HG02885 (cell line): ENCODE measurements at regions not wholly inside any gene's neighbourhood (a gene's known extent, or its start where the extent isn't known, plus 50 kb on each side); places are given as distances from the start of the nearest gene placed in this dataset.
"Not testable (repeated sequence)": the region's sequence is repeated elsewhere in the genome, so short reads cannot be mapped to it uniquely, and the experiment has no call there.

Experiments used
- ATAC-seq: cut with Tn5 transposase; IDR thresholded peaks from one replicate; pipeline ENCODE4 v1.9.1; 2021; ENCODE audit warnings: mild to moderate bottlenecking; ENCODE audit not compliant: unreplicated experiment, poor library complexity

DNA sequence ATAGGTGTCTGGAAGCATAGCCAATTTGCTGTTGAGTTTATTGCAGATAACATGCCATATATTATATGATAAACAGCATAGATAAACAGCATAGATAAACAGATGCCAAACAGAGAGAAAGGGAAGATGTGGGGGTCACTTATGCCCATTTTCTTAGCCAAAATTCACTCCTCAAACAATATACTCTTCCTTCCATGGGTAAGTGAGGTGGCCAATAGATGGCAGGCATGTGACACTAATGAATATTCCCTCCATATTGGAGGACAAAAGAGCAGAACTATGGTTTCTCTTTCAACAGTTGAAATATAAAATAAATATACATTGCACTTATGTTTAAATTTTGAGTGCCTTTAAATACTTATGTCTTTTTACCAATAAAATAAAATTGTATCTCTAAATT, 1212.8 kb downstream of the REEP3 start:
- peak; percentile 51 for ATAC-seq

DNA sequence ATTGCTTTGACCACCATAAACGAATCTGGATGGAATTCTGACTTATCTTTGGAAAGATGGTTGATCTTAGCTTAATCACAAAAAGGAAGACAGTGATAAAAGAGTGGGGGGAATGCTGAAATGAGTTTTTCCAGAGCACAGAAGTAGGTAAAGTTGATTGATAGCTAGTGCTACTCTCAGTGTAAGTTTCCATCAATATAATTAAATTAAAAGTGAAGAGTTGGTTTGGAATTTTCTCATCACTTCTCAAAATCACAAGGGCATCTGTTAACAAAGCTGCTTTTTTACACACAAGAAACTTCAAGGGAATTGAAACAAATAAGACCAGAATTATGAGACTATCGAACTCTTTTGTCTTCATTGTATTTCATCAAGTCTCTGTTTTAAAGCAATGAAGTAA, 1217.3 kb downstream of the REEP3 start:
- no peak for ATAC-seq

DNA sequence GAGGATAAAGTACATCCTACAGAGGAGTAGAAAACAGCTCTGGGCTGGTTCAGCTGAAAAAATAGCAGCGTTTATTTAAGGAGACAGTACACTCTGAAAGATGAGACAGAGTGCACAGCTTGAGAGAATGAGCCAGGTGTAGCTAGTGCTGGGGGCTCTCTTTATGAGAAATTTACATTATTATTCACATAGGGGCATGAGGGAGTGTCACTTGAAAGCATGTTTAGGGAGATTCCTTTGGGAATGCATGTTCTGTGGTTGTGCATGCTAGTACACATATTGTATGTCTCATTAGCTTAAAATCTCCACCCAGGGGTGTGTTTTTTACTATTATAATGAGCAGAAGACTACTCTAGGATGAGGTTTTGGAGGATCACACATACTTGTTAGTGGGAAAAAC, 1224.4 kb downstream of the REEP3 start:
- ATAC-seq, result no peak

DNA sequence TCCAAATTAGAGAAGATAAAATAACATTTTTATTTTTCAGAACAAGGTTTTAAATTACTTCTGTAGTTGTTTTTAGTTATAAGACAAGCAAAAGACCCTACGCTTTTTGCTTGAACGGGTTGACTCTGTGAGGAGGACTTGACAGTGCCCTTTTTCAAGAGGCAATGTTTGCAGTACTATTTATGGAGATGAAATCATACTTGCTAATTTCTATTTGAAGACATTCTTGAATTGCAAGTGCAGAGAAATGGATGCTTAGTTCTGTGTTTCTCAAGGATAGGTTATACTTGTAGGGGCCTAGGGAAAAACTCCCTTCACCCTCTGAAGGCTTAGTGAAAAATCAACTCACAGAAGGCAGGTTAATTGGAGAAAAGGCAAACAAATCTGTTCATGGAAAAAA, 1229.5 kb downstream of the REEP3 start:
- ATAC-seq, result no peak

DNA sequence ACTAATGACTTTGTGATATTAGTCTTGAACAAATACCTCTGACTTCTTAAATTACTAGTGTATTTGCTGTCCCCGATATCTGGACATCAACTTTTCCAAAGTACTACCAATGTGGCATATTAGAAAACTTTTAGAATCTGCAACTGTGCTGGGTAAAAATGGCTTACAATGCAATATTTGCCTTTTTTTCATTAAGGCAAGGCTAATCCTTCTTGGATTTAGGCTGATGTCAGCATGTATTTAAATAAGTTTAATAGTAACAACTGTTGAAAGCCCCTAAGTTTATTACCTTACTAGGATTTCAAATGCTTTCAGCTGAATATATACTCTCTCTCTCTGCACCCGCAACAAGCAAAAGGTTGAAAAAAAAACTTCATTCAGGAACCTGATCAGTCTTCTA, 1232.3 kb downstream of the REEP3 start:
- no peak for ATAC-seq

DNA sequence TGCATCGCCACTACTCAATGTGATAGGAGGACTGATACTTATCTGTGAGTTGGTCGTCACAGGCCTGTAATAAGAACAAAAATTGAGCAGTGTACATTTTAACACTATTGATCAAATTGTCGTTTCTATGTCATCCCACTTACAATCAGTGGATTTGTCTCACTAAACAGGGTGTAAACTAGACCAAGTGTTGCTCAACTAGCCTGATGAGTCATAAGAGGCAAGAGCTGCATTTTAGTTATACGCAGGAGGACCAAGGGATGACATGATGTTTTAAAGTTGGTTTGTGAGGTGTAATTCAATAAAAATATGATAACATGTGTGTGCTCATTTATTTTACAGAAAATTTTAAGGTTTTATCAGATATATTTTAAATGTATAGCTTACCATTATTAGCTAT, 1239.2 kb downstream of the REEP3 start:
- no peak for ATAC-seq

DNA sequence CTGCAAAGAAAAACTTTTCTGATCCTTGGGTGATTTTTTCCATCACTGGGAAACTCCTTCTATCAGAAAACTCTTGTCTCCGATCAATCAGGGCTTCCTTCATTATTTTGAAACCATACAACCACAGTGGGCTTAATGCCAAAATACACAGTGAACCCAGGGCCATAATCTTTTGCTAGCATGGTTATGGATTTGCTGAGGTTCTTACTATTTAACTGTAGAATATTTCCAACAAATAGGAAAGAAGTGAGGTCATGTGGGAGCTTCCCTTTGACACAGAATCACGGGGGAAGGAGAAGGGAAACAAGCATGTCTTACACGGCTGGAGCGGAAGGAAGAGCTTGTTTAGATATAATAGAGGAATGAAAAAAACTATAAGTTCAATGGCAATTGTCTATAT, 1241.7 kb downstream of the REEP3 start:
- ATAC-seq, result no peak

DNA sequence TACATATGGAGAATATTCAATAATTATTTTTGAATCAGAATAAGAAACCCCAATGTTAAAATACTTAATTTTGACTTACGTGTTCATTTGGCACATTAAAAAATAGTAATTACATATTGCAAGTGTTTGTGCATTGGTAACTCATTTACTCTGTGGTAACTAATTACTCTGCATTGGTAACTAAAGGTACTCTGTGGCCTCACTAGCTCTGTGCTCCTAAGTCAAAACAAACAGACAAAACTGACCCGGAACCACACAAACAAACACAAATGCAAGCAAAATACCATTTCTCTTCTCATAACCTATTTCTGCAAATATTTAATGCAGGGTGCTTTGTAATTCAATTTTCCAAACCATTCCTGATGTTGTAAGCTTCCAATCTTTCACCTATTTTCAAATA, 1244.3 kb downstream of the REEP3 start:
- no peak for ATAC-seq

DNA sequence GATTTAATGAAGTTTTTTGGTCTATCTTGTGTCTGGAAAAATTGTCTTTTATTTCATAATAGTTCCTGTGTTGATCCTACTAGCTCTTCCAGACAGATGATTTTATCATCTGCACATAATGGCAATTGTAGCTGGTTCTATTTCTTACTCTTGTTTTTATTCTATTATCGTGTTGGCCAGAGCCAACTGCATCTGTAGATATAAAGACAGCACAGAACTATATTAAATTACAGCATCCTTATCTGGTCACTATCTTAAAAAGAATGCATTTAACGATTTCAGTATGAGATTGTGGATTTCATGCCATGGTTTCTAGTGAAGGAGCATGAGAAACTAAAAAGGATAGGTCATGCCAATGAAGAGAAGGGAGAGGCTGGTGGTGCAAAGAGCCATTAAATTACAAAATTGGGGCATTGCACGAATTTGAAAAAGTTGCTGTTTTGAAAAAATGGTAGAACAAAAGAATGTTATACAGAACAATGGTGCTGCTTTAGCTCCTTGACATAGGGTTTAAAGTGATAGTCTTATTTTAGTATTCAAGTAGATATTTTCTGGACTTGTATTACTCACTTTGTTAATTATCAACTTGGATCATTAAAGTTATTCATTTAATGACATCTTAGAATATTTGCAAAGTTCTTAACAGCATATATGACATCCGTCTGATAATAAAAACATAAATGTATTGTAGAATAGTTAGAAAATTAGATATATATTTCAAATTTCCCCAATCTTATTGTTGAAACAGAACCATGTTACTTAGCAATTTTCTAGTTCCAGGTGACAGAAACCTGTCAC, 1250.3 kb downstream of the REEP3 start:
- ATAC-seq, result no peak

DNA sequence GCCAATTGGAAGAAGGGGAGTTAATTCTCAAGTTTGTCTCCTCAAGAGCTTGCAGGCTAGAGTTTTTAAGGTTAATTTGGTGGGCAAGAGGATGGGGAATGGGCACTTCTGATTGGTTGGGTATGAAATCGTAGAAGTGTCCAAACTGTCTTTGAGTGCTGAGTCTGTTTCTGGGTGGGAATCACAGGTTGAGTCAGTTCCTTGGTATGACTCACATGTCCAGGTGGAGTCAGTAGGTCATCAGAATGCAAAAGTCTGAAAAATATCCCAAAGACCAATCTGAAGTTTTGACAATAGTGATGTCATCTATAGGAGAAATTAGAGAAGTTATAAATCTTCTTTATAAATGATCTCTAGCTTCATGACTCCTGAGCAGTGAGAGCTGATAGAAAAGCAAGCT, 1252.2 kb downstream of the REEP3 start:
- no peak for ATAC-seq

DNA sequence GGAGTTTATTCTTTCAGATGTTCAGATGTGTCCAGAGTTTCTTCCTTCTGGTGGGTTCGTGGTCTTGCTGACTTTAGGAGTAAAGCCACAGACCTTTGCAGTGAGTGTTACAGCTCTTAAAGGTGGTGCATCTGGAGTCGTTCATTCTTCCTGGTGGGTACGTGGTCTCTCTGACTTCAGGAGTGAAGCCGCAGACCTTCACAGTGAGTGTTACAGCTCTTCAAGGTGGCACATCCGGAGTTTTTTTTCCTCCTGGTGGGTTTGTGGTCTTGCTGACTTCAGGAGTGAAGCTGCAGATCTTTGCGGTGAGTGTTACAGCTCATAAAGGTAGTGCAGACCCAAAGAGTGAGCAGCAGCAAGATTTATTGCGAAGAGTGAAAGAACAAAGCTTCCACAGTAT, 1263.2 kb downstream of the REEP3 start:
- not testable (repeated sequence) for ATAC-seq

DNA sequence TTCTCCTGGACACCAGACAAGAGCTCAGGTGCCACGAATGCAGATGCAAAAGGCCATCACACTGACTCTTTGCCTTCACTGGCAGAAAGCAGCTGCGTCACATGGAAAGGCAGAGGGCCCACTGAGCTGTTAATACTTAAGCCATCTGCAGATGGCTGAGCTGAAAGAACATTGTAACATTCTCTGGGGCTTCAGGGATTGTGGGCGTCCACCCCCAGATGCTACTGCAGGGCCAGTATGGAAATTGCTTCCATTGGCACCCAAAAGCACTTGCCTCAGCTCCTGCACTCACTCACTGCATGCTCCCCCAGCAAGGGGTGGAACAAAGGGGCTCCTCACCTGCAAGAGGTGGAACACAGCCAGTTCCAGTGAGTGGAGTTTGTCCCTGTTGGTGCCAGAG, 1264.6 kb downstream of the REEP3 start:
- no peak for ATAC-seq

DNA sequence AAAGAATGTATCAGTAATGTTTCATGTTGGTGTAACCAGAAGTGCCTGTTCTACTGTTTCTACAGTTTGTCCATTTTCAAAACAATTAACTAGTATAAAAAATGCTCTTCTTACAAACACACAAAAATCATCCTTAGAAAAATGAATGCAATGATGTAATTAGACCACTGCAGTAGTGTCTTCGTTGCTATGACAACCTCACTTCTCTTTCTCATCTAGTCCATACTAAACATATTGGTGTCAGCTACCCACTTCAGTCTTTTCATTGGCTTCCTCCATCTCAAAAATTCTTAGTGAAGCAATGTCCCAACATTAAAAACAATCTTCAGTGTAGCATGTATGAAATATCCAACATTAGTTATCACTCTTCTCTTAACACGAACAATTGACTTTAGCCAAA, 1265.8 kb downstream of the REEP3 start:
- ATAC-seq, result no peak

DNA sequence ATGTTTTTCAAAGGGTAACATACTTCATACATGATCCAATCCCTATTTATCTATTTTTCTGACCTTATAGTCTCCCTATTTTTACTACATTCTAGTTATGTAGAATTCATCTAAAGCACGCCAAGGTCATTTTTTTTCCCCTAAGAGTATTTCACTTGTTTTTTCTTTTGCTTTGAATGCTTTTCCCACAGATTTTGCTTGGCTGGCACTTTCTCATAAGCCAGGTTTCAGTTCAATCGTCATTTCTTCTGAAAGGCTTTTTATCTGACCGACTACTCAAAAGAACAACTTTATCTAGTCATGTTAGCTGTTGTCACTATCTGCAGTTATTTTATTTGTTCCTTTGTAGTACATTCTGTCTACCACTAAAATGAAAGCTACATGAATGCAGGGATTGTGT, 1274.6 kb downstream of the REEP3 start:
- no peak for ATAC-seq

DNA sequence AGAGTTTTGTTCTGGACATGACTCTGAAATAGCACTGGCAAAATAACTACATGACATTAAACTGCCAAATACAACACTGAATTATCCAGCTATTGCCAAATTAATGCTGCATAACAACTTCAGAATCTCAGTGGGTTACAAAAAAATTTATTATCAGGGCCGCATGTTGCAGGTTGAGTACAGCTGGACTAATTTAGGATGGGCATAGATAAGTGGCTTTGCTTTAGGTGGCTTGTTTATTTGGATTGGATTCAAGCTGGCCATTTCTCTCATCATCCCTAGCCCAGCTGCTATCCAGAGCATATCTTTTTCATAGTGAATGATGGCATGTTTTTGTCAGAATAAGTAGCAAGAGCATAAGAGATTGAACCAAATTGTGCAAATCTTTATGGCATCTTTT, 1277.1 kb downstream of the REEP3 start:
- no peak for ATAC-seq

DNA sequence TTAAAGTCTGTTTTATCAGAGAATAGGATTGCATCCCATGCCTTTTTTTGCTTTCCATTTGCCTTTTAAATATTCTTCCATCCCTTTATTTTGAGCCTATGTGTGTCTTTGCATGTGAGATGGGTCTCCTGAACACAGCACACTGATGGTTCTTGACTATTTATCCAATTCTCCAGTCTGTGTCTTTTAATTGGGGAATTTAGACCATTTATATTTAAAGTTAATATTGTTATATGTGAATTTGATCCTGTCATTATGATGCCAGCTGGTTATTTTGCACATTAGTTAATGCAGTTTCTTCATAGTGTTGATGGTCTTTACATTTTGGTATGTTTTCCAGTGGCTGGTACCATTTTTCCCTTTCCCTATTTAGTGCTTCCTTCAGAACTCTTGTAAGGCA, 1287.0 kb downstream of the REEP3 start:
- ATAC-seq, result not testable (repeated sequence)

DNA sequence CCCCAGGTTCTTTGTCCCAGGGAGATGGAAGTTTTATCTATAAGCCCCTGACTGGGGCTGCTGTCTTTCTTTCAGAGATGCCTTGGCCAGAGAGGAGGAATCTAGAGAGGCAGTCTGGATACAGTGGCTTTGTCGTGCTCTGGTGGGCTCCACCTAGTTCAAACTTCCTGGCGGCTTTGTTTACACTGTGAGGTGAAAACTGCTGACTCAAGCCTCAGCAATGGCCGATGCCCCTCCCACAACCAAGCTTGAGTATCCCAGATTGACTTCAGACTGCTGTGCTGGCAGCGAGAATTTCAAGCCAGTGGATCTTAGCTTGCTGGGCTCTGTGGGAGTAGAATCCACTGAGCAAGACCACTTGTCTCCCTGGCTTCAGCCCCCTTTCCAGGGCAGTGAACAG, 1288.8 kb downstream of the REEP3 start:
- ATAC-seq, result not testable (repeated sequence)

DNA sequence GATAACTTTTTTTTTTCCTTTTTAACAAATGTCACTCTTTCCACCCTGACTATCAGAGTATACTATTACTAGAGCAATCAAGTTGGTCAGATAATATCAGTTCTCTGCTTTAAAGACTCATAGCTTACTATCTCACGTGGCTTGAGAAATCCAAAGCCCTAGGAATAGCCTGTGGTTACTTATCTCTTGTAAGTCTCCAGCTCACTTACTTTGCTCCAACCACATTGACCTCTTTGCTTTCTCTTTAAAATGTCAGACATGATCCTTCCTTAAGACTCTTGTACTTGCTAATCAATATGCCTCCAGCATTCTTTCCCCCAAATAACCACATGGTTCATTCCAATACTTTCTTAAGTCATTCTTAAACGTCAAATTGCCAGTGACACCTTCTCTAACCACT, 1292.2 kb downstream of the REEP3 start:
- no peak for ATAC-seq

DNA sequence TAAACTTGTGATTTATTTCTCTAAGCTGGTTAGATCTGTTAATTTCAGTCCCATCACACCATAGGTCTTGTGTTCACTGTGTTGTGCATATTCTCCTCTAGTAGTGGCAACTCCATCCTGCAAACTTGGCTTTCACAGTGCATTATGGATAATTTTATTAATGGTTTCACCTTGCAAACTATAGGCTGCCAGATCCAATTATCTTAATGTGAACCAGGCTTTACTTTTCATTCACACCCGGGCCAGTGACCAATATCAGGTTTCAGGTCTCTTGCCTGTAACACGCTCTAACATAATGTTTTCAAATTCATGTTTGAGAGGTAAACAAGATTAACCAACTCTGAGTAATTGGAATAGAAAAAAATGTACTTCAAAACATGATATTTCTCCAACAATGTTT, 1293.0 kb downstream of the REEP3 start:
- no peak for ATAC-seq

DNA sequence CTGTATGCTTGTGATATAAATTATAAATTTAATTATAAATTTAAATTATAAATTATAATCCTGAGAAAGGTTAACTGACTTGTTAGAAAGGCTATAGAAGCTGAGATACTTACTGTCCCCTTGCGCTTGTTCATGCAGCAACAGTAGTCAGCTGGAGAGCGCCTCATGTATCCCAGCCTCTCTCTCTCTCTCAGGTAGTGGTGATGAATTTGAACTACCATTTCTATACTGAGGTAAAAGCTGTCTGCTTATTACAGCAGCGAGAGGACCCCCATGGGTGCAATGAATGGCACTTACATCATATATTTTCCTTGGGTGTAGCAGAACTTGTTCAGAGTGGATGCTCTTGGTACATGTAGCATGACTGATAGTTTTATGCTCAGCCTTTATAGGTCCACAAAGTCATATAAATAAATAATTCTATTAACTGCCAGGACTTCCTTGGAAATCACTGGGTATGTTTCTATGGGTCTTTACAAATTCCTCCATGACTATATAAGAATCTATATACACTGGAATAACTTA, 1308.7 kb downstream of the REEP3 start:
- no peak for ATAC-seq

DNA sequence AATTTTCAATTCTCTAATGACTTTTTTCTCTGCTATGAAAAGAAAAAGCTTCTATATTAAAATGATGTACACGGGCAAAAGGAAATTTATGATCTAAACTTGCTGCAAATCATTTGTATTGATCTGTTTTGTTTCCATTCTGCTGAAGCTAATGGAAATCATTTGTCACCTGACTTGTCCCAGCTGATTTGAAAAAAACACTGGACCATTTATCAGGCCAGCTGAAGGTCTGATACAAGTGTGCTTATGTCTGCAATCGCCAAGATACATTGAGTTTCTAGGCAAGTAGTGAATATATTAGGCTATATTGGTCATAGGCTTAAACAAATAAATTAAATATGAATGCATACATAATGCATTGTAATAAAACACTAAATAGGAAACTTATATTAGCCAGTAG, 1309.7 kb downstream of the REEP3 start:
- no peak for ATAC-seq

DNA sequence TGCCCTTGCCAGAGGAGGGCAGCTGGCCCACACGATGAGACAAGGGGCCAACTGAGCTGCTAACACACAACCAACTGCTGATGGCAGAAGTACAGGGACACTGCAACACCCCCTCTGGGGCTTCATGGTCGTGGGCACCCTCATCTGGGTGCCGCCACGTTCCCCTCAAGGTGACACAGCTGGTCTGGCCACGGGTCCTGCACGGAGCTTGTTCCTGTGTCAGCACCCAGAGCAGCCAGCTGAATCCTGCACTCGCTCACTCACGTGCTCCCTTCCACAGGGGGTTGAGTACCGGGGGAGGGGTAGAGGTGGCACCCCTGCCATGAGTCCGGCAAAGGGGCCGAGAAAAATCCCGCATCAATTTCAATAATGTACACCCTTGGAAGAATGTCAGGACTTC, 1319.1 kb downstream of the REEP3 start:
- no peak for ATAC-seq
